Suppressor macrophage (primary cell): ENCODE measurements at regions not wholly inside any gene's neighbourhood (a gene's known extent, or its start where the extent isn't known, plus 50 kb on each side); places are given as distances from the start of the nearest gene placed in this dataset.

ENCODE experiments used
- DNase-seq, 4 experiments: peaks; one replicate each; pipeline ENCODE4 v3.0.0-alpha.2; 2020 to 2022

- DNase-seq: no peak
Measured at GRCh38 chr6:22467645-22468044, 101.7 kb upstream of the HDGFL1 start.

DNA sequence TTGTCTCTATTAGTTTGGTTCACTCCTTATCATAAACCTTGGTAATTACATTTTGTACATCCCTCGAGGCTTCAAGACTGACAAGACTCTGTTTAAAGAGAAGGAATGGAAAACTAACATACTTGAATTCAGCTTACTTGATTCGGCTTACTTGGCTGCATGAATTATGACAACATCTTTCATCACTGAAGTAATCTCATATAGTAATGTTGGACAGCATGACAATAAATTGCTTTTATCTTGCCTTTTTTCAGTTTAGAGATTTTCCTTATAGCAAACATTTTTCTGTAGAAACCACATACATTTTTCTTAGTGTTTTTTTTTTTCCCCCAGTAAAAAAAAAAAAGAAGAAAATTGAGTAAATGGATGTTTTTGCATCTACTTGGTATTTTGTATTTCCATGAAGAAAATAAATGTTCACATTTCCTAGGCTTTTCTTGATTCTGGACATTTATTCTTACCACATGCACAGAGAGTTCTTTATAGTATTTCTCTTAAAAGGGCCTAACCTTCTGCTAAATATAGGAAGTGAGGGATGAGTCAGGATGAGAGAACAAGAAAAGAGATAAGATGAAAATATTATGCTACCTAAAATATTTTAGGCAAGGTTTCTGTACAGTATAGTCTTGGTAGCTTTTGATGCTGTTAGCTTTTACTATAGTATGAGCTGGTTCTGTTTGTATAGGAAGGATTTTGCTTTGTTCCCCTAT lies 101.0 kb upstream of the HDGFL1 start:
- DNase-seq: no peak

GRCh38 chr6:22470454-22471131 lies 98.8 kb upstream of the HDGFL1 start:
- no peak for DNase-seq

- DNase-seq: peak in 2 of 4 experiments; percentile 11 to 25
Measured at GRCh38 chr6:22471132-22471690, 98.2 kb upstream of the HDGFL1 start.

DNA sequence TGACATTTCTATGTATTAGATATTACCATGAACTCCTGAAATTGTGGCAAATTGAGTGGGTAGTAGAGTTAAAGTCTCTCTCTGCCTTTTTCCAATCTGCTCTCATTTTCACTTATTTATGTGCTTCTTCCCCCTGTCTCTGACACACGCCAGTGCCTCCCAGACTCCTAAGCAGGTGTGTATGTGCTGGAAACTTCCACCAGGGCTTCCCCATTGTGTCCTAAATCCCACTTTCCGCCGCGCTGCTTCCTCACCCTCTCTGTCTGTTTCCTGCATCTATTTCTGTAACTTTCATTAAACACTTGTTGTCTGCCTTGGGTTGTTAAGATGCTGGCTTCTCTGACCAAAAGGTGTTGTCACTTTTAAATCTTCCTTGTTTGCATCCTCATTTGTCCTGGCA lies 97.6 kb upstream of the HDGFL1 start:
- DNase-seq: no peak

DNA sequence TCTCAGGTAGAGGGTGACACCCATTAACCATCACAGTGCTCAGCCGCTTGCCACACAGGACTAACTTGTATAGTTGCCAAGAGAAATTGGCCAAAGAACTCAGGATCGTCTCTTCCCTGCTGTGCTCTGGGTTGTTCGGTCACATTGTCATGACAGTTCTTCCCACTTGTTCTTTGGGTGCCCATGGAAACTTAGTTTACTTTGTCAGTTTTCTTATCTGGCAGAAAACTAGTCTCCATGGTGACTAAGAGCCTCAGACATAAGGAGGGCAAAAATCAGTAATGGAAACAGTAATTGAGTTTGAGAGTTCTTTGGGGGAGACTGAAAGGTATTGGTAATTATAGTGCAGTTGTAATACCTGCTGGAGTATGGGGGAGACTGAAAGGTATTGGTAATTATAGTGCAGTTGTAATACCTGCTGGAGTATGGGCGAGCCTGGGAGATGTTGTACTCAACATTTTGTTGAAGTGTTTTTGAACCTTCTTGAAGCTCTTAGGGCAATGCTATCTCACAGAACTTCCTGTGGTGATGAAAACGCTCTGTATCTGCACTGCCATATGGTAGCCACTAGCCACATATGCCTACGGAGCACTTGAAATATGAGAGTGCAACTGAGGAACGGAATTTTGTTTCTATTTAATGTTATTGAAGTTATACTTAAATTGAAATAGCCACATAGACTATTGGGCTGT lies 95.2 kb upstream of the HDGFL1 start:
- no peak for DNase-seq

DNA sequence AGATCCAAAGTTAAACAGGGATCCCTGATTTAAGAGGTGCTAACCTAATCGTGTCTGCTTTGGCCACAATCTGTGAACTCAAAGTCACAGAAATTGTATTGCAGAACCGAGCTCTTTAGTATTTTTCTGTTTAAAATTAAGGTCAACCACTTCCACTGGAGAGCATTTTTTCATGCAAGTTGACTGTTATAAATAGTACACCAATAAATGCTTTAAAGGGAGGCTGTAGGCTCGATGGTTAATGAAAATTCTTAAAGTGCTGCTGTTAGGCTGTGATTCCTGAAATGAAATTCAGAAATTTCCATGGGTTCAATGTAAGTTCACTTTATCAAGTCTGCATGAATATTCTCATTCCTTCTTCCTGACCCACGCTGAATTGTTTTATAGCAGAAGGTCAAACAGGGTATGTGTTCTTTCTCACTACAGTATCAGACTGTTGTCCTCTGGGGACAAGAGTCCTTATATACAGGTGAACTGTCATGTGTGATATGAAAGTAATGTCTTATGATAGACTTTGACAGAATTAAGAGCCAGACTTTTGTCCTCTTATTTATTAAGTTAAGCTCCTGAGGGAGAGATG lies 92.5 kb upstream of the HDGFL1 start:
- no peak for DNase-seq

DNA sequence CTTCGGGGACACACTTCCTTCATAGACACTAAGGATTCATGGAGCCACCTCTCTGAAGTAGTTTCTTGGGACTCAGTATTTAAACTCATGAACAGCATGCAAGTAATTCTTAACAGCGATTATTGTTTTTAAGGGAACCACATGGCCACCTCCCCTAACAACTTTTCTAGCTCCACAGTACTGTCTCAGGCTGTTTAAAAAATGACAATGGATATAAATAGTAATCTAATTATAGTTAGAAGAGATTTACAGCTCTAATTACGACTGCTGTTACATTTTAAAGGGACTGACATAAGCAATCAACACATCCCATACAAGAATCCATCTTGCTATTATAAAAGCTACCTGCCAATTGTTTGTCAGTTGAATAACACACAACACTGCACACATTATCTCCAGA lies 72.1 kb upstream of the HDGFL1 start:
- no peak for DNase-seq

DNA sequence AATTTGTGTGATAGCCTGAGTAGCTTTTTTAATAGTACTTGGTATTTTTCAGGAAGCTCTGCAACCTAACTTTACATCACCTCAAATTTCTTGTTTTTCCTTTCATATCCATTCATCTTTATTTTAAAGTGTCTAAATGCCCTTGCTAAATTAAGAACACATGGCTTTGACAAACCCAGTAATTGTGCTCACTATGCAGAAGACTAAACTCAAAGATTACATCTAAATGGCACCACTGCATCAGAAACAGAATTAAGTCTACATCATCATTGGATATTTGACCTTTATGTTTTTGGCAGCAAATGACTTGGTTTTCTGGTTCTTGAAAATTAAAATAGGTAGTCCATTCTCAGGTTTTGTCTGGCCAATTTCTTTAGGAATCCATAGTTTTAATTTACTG lies 69.6 kb upstream of the HDGFL1 start:
- DNase-seq: no peak

GRCh38 chr6:22506496-22506895 lies 62.9 kb upstream of the HDGFL1 start:
- no peak for DNase-seq

DNA sequence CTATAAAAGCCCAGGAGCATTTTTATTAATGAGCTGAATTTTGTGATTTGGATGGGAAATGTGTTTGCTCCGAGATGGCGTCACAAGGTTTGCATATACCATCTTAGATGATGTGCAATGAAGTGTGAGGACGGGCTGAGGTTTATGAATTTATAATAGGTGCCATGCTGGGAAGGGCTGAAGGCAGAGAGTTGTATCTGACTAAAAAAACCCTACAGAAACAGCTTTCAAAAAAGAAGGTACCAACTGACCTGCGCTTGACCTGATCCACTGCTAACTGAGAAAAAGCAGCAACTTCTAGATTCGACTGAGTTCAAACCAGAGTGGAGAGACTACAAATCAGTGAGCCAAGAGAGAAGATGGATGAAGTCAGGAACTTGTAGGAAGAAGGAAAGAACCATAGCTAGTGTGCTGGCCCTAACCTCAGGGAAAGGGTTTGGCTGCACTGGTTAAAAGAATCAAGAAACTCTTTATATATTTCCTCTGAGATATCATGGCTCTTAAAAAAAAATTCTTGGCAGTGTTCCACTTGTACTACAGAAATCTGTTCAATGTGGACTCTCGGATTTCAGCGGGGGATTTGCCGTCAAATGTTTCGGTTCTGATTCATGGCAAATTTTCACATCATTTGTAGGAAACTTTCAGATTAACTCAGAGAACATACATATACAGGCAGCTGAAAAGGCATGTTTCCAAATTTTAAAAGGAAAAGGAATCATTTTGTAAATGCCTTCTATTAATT lies 56.5 kb upstream of the HDGFL1 start:
- DNase-seq: no peak

- DNase-seq: no peak
Measured at GRCh38 chr6:22513667-22514066, 55.7 kb upstream of the HDGFL1 start.

GRCh38 chr6:22519237-22519636 lies 50.1 kb upstream of the HDGFL1 start:
- DNase-seq: no peak
